ENCODE measurements at regions not wholly inside any gene's neighbourhood (a gene's known extent, or its start where the extent isn't known, plus 50 kb on each side); places are given as distances from the start of the nearest gene placed in this dataset.
A peak's percentile ranks its signal among the peaks of the same experiment; 100 is the strongest.

DNA sequence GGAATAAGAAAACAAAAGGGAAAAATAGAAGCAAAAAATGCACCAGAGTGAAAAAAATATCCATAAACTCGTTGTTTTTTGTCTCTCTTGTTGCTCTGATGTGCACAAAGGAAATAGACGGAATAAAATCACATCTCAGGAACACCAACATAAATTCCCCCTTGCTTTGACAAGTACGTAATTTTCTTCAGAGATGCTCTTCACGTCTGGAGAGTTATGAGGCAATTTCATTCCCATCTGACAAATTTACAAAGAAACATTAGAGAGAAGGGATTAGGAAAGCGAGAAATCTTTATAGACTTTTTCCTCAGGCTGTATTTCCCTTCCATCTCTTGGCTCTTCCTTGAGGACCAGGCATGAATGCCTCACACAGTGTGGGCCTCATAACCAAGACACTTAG lies 250.1 kb upstream of the ZFP64 start:
- TF ChIP-seq, protein P1, sequence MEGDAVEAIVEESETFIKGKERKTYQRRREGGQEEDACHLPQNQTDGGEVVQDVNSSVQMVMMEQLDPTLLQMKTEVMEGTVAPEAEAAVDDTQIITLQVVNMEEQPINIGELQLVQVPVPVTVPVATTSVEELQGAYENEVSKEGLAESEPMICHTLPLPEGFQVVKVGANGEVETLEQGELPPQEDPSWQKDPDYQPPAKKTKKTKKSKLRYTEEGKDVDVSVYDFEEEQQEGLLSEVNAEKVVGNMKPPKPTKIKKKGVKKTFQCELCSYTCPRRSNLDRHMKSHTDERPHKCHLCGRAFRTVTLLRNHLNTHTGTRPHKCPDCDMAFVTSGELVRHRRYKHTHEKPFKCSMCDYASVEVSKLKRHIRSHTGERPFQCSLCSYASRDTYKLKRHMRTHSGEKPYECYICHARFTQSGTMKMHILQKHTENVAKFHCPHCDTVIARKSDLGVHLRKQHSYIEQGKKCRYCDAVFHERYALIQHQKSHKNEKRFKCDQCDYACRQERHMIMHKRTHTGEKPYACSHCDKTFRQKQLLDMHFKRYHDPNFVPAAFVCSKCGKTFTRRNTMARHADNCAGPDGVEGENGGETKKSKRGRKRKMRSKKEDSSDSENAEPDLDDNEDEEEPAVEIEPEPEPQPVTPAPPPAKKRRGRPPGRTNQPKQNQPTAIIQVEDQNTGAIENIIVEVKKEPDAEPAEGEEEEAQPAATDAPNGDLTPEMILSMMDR (IDR thresholded peaks at IDR 0.05; ENCODE audit: insufficient read depth, low read depth, low read length) = no peak
- DNase-seq (ENCODE audit: low read depth) = no peak
- no peak overlapping the region for H3K4me3 ChIP-seq (ENCODE audit: low read depth, low read length)

DNA sequence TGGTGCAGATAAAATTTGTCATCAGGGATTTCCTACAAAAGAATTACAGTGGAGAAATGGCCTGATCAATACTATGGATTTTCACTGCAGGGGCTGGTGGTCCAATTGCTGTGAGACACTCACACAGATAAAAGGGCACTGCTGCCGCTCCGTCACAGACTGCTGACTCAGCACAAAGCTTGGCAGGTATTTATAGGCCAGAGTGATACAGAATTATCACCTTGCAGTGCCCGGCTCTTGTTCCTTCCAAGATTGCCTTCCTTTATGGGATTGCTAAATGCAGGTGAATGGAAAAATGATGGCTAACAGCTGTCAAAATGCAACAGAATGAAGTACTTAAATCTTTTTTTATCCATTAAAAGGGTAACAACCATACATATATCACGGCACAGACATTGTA lies 247.8 kb upstream of the ZFP64 start:
- H3K4me3 ChIP-seq (ENCODE audit: low read depth, low read length) = no peak overlapping the region
- DNase-seq (ENCODE audit: low read depth) = no peak
- TF ChIP-seq, protein P1 (IDR thresholded peaks at IDR 0.05; ENCODE audit: insufficient read depth, low read depth, low read length) = no peak

DNA sequence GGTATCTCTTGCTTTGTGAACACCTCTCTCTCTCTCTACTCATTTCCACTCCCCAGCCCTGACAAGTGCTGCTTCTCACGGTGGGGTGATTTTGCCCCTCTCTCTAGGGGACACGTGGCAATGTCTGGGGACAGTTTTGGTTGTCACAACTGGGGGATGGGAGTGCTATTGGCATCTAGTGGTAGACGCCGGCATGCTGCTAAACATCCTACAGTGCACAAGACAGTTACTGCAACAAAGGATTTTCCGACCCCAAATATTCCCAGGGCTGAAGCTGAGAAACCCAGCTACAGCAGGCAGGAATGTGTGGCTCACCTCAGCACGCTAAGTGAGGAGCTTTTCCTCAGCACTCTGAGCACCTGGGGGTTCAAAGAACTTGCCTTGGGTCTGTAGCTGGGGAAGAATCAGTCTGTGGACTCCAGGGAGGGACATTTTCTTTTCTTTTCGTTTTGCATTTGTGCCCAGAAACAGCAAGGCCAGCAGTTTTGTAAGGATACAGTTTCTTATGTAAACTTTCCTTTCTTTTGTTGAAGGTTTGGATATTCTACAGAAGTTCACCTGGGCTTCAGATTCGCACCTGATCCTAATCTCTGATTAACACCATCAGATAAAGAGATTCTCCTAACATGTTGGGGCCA lies 246.9 kb upstream of the ZFP64 start:
- H3K4me3 ChIP-seq (ENCODE audit: low read depth, low read length) = no peak overlapping the region
- TF ChIP-seq, protein P1 (IDR thresholded peaks at IDR 0.05; ENCODE audit: insufficient read depth, low read depth, low read length) = no peak
- DNase-seq (ENCODE audit: low read depth) = no peak

DNA sequence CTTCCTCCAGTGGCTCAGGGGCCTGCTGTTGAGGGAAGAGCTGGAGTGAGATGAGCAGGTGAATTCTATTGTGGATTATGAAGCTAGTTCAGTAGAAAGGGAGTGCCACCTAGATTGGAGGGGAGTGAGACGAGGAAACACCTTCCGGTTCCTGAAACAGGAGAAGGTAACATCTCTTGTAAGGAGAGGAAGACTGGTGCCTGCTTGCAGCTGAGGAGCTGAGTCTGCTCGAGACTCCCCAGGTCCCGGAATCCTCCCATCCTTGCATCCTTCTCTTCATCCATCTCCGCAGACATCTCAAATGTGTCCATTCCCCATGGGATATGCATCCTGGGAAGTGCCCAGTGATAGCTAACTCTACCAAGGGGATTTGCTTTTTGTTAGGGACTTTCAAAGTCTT lies 242.9 kb upstream of the ZFP64 start:
- TF ChIP-seq, protein P1 (IDR thresholded peaks at IDR 0.05; ENCODE audit: insufficient read depth, low read depth, low read length) = no peak
- no peak overlapping the region for H3K4me3 ChIP-seq (ENCODE audit: low read depth, low read length)
- no peak for DNase-seq (ENCODE audit: low read depth)

DNA sequence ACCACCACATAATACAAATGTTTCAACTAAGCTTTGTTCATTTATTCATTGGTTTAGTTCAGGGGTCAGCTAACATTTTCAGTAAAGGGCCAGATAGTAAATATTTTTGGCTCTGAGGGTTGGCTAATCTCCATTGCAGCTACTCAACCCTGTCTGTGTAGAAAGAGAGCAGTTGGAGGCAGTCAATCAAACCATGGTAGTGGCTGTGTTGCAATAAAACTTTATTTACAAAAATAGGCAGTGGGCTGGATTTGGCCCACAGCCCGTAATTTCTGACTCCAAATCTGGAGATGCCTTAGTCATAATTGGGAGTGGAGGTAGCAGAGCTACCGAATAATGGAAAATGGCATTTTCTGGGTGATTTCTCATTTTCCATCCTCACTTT lies 242.5 kb upstream of the ZFP64 start:
- no peak overlapping the region for H3K4me3 ChIP-seq (ENCODE audit: low read depth, low read length)
- TF ChIP-seq, protein P1 (IDR thresholded peaks at IDR 0.05; ENCODE audit: insufficient read depth, low read depth, low read length) = no peak
- DNase-seq (ENCODE audit: low read depth) = peak; percentile 7

DNA sequence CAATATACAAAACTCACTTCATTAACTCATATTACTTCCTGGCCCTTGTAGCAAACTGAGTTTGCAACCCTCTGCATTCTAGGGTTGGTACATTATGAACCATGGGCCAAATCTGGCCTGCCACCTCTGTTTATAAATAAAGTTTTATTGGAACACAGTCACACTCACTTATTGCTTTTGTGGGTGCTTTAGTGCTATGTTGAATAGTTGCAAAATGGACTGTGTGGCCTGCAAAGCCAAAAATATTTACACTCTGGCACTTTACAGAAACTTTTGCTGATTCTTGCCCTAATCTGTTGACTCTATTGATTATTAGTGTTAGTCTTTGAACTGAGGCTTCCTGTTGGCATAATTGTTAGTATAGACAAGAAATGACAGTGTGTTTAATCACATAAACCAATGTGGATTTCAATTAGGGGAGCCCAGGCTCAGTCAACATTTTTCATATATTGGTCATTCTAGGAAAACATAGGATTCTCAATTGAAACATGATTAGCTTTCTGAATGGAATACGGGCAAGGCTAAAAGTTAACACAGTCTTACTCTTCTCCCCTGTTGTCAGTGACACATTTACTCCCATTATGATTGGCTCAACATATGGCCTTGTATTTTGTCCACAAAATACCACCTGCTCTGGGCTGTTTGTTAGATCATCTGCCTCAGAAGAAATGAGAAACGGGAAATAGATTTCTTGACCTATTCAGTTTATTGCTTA lies 241.9 kb upstream of the ZFP64 start:
- TF ChIP-seq, protein P1 (IDR thresholded peaks at IDR 0.05; ENCODE audit: insufficient read depth, low read depth, low read length) = no peak
- no peak overlapping the region for H3K4me3 ChIP-seq (ENCODE audit: low read depth, low read length)
- DNase-seq (ENCODE audit: low read depth) = no peak
